Left ventricle myocardium superior (tissue), 1 donor: ENCODE measurements at regions not wholly inside any gene's neighbourhood (a gene's known extent, or its start where the extent isn't known, plus 50 kb on each side); places are given as distances from the start of the nearest gene placed in this dataset.

ENCODE experiments used
- ATAC-seq: fragments of 200-7000 bp; cut with Tn5 transposase; one replicate; pipeline ENCODE4 v1.9.1; 2020; ENCODE audit warnings: mild to moderate bottlenecking, moderate library complexity
- DNase-seq: peaks from one replicate; pipeline ENCODE4 v3.0.0-alpha.2; 2020
- intact Hi-C: fragments of 100-400 bp; cut with micrococcal nuclease; formaldehyde crosslinking; loops from one replicate; pipeline ENCODE4 v1.11.0; 2022
- donor health status: DM: no; HTN: yes; CAD: no; lungs with severe emphysema.

DNA sequence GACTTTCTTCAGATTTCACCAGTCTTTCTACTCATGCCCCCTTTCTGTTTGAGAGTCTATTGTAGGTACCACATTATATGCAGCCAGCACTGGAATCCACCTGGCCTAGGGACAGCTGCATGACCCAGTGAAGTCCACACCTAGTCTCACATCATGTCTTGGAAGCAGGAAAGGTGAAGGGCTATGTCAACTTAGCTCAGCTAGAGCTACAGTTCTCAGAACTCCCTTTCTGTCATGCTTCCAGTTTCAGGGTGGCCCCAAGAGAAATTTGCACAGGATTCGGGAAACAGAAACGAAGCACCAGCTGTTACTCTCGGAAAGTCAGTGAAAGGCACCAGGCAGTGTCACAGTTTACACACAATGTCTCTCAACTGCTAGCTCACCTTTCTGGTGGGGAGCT is 51.6 kb upstream of the NLRP1 start:
- intact Hi-C loops = no loop called here
- ATAC-seq = no peak
- DNase-seq = no peak

DNA sequence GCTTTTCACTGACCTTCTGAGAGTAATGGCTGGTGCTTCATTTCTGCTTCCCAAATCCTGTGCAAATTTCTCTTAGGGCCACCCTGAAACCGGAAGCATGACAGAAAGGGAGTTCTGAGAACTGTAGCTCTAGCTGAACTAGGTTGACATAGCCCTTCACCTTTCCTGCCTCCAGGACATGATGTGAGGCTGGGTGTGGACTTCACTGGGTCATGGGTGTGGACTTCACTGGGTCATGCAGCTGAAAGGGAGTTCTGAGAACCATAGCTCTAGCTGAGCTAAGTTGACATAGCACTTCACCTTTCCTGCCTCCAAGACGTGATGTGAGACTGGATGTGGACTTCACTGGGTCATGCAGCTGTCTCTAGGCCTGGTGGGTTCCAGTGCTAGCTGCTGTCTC is 54.3 kb upstream of the NLRP1 start:
- ATAC-seq = no peak
- DNase-seq = no peak
- intact Hi-C loops = no loop called here

DNA sequence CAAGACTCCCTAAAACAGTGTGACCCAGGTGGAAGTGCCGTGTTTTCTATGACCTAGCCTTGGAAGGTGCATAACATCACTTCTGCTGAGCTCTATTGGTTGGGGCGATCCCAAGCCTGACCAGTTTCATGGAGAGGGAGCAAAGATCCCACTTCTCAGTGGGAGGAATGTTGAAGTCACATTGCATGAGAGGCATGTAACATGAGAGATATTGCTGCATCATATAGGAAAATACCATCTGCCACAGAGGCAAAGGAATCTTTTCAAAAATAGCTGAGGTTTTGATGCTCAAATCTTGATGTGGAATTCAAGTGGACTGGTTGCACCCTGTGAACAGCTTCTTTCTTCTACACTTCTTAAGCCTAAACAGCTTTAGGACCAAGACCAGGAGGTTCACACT is 56.4 kb upstream of the NLRP1 start:
- intact Hi-C loops = no loop called here
- DNase-seq (no peak), ATAC-seq (no peak)

DNA sequence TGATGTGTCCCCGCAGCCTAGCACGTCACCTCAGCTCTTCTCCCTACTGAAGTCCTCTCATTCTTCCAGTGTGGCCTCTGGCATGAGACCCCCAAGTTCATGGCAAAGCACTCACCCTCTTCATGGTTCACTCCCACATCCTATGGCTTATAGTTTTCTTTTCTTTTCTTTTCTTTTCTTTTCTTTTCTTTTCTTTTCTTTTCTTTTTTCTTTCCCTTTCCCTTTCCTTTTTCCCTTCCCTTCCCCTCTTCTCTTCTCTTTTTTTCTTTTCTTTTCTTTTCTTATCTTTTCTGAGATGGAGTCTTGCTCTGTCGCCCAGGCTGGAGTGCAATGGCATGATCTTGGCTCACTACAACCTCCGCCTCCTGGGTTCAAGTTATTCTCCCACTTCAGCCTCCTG is 58.4 kb upstream of the NLRP1 start:
- intact Hi-C loops = no loop called here
- DNase-seq (no peak), ATAC-seq (no peak)

DNA sequence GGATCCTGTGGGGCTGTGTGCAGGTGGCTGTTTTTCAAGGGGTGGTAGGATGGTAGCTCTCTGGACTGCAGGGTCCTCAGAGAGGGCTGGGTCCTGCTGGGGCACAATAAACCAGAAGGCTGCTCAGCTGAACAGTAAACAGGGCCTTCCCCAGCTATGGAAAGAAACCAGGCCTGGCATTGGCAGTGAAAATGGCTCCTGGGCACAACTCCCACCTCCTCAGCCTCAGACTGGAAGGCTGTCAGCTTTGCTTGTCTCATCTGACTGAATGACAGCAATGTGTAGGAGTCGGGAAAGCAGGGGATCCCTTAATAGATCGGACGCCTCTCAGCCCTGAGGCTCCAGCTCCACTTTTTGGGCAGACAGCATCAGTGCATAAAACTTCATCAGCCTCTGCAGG is 59.8 kb upstream of the NLRP1 start:
- intact Hi-C loops = no loop called here
- DNase-seq (no peak), ATAC-seq (no peak)

DNA sequence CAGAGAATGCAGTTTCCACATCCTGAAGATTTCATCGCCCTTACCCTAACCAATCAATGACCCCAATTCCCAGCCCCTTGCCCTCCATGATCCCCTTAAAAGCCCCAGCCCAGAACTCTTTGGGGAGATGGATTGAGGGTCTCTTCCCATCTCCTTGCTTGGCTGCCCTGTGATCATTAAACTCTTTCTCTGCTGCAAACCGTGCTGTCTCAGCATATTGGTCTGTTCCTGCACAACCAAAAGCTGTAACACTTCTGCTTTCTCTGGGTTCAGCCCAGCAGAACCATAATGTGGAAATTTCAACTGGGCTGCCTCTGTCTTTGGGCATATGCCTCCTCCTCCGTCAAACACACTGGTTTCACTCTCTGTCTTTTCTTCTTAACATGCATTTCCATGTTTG is 67.0 kb upstream of the NLRP1 start:
- ATAC-seq = no peak

DNA sequence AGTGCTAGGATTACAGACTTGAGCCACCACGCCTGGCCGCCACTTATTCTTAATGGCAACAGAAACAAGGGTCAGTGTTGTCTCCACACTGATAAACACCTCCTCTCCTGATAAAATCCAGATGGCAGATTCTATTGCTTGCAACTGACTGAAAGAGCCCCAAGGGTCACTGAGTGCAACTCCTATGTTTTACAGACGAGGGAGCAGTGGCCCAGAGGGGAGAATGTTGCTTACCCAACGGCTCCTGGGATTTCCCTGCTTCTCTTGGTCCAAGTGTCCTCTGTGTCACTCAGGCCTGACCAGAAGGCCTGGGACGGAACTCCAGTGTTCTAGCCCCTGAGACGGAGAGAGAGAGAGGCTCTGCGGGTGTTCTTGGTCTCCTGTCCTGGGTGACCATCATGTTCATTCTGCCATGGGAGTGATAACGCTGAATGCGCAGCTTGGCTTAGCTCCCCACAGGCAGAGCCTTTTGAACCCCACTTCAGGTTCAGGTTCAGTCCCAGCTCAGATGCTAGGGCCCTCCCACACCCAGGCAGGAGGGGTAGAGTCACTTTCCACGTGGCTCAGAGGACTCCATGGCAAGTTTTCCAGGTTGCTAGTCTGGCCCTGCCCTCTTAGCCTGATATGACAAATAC is 77.3 kb upstream of the NLRP1 start:
- DNase-seq = no peak

More for the DNA sequence above, 67.0 kb upstream of the NLRP1 start:
- intact Hi-C loops = no loop called here
- DNase-seq = no peak

DNA sequence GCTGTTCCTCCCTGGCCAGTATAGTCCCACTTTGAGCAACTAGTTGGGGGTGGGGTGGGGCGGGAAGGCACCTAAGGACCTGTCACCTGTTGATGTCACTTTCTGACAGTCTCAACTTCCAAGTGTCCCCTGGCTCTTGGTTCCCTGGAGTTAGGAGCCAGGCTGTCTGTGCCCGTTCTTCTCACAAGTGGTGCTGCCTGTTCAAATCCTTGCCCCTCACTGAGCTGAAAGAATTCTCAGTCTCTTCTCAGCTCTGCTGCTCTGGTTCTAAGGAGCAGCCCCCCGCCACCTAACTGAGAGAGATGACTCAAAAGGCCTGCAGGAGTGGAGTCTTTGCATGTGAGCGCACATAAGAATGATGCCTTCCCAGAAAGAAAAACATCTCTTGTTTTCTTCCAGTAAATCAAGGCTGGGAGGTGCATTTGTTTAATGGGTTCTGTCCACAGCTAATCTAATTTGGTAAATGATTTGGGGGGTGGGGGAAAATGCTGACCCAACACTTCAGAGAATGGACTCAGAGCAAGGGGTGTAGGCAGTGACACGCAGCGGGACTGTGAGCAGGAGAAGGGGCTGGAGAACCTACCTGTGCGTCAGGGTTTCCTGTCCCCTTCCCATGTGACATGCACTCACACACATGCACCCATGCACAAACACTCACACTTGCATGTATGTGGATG is 78.2 kb upstream of the NLRP1 start:
- intact Hi-C loops = no loop called here
- no peak for ATAC-seq
- DNase-seq = no peak

More for the DNA sequence above, 77.3 kb upstream of the NLRP1 start:
- ATAC-seq = no peak
- intact Hi-C loops = no loop called here

DNA sequence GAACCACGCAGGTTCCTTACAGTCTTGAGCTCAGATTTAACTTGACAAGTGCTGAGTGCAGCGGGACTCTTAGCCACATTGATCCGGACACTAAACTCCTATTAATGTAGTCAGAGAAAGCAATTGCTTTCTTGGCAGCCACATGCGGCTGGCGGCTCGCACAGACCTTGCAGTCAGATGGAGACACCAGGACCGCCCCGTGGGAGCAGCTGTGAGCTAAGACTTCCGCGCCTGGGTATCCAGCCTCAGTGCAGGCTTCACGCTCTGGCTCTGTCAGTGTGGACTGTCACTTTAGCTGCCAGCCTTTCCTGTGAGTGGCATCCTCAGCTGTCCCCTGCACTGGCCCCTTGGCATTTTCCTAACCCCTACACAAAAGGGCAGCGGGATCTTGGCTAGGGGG is 80.9 kb upstream of the NLRP1 start:
- intact Hi-C loops = no loop called here
- ATAC-seq (no peak), DNase-seq (no peak)

DNA sequence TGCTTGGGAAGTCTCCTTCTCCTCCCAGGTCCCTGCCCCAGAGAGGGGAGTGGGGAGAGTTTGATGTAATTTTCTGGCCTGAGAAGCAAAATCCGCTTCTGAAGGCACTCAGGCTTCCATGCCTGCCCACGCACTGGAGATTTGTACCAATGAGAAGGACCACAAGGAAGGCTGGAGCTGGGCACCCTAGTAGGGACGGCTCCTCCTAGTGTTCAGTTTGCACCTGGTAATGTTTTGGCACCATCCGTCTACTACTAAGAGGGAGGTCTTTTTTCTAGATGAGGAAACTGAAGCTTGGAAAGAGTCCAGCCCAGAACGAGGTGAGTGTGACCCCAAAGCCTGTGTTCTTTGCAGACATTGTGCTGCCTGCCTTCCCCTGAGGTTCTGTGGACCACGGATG is 83.6 kb upstream of the NLRP1 start:
- intact Hi-C loops = no loop called here
- no peak for ATAC-seq
- no peak for DNase-seq

DNA sequence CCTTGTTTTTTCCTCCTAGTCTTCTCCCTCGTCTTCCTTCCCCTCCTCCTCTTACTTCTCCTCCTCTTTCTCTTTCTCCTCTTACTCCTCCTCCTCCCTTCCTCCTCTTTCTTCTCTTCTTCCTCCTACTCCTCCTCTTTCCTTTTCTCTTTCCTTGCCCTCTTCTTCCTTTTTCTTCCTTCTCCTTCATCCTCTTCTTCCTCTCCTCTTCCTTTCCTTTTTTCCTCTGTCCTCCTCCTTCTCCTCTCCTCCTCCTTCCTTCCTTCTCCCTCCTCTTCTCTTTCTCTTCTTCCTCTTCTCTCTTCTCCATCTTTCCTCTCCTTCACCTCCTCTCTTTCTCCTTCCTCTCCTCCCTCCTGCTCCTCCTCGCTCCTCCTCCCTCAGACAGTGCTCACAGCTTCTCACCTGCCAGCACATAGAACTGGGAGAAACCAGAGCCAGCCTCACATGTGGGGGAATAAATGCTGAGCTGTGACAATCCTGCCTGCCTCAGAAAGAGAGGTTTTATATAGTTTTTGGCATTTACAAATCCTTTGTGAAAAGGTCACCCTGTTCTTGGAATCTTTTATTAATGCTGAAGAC is 84.3 kb upstream of the NLRP1 start:
- DNase-seq (no peak), ATAC-seq (no peak)
- intact Hi-C loops = no loop called here

DNA sequence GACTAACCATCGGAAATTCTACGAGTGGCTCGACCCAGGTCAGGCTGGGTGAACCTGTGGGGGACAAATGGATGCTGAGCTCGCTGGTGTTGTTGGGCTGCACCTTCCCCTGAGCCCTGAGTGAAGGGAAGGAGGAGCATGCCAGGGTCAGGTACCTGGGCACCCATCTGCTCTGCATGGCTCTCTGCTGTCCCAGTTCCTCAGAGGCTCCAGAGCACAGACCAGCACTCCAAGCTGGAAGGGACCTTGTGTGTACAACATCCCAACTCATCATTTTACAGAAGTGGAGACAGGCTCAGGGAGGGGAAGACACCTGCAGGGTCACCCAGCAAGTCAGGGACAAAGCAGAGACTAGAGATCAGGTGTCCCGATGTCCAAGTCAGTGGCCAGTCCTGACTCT is 84.9 kb upstream of the NLRP1 start:
- no peak for ATAC-seq
- DNase-seq = no peak
- intact Hi-C loops = no loop called here

DNA sequence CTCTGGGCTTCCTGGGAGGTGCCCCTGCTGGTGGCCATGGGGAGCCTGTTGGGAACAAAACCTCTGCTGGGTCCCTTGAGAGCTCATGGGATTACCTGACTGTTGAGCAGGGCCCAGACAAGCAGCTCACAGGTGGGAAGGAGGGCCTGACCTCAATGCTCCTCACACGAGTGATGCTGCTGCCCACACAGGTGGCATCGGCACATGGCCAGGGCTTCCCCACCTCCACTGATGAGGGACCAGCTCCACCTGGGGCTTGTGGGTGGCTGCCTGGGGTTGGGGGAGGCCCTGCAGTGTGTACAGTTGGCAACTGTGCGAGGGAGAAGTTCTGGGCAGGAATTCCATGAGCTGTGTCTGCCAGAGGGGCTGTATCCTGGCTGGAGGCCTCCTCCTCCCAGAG is 87.8 kb upstream of the NLRP1 start:
- no peak for ATAC-seq
- no peak for DNase-seq
- intact Hi-C loops = no loop called here

DNA sequence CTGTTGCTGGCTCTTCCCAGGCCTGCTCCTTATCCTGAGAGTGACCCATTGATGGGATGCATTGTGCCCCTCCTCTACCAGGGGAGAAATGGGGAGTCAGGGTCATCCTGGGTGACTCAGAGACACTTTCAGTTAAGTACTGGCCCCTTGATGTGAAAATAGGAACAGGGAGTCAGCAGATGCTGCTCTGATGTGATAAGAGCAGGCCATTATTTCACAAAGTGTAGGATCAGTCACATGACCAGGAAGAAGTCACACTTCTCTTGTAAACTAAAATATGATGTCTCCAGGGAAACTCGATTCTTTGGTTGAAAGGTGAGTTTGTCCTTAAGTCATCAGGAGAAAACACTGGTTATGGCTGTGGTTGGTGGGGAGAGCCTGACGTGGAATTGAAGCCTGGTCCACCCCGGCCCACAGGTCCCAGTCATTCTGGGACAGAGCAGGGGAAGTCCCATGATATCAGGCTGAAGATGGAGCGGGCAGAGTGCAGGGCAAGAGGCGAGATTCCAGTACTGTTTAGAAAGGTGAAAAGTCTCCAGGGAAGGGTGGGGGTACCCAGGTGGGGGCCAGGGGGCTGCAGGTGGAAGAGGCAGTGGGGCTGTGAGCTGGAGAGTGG is 88.6 kb upstream of the NLRP1 start:
- DNase-seq = no peak
- no peak for ATAC-seq
- intact Hi-C loops = no loop called here

DNA sequence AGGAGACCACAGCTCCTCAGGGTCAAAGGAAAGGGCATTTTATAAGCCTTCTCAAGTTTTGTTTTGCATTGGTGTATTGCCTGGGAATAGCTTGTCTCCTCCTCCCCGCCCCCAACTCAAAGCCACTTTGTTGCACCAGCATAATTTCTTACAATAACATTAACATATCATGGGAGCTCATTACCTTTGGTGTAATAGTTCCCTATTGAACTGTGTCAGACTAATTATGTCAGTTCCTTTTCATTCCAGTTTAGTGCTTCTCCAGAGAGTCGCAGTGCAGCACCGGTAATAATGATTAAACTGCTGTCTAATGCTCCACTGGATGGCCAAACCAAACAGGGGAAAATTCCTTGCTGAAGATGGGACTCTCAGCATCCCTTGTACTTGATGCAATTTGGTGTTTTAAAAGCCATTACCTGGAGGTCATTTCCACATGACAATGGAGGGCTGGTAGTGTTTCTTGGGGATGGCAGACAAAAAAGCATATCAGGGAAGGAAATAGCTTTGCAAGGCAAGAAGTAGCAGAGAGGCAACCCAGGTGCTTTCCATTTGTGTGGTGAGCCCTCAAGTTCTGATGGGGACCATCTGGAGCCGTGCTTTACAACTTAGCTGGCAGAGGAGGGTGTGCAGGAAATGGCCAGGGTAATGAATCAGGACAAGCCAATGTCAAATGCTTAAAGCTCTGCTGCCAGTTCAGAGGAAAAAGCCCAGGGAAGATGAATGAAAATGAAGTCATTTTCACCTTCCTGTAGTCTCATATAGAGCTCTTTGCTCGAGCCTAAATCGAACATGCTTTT is 91.5 kb upstream of the NLRP1 start:
- no peak for ATAC-seq
- intact Hi-C loops = no loop called here
- no peak for DNase-seq

DNA sequence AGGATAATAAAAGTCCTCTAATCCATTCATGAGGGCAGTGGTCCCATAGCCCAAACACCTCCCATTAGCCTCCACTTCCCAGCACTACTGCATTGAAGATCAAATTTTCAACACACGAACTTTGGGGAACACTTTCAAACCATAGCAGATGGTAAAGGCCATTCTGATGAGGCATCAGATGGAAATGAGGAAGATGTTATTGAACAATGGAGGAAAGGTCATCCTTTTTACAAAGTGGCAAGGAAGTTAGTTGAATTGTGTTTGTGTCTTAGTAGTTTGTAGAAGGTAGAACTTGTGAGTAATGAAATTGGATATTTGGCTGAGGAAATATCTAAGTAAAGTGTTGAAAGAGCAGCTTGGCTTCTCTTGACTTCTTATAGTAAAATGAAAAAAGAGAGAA is 93.3 kb upstream of the NLRP1 start:
- no peak for DNase-seq
- intact Hi-C loops = no loop called here
- no peak for ATAC-seq

DNA sequence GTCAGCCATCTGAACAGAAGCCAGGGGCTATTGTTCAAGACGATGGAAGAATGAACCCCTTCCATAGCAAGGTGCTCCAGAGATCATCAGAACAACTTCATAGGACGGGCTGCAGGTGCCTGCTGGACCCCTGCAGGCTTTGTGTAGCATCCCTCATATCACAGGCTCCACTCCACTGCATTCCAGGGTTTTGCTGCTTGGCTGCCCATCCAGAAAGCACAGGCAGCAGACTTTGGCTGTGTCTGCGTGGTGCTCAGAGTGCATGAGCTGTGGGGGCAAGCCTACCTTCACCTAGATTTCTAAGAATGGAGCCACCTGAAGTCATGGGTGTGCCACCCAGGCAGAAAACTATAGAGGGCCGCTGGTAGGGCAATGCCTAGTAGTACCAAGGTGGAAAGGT is 93.9 kb upstream of the NLRP1 start:
- no peak for DNase-seq
- ATAC-seq = no peak

DNA sequence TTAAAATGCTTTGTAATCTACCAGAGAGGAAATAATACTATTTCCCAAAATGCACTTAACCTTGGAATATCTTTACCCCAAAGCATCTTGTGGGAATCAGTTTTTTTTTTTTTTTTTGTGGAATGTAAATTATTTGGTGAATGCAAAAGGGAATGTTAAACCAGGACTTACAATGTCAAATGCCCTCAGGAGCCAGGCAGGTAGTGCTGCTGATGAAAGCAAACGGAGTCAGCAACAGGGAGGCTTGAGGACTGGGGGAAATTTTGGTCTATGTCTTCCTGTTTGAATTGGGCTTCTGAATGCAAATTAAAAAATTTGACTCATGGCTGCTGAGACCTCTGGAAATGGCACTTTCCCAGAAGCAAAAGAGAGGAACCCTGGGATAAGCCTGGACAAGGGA is 96.5 kb upstream of the NLRP1 start:
- ATAC-seq = no peak
- DNase-seq = no peak
- intact Hi-C loops = no loop called here

More for the DNA sequence above, 93.9 kb upstream of the NLRP1 start:
- intact Hi-C loops = no loop called here

DNA sequence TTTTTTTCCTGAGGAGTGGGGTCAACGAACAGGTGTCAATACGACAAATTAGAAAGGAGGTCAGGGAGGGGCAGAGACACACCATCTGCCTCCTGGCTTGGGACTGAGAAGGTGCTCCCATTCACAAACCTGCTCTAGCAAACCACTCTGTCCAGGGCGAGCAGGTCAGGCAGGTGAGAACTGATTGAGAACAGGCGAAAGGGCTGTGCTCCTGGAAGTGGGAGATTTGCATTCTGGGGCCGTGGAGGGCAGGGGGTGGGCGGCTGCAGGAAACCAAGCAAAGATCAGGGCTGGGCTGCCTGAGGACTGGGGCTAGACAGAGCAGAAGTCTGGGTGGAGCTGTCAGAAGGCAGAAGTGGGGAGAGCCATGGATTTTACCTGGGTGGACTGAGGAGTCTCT is 98.9 kb upstream of the NLRP1 start:
- intact Hi-C loops = no loop called here
- ATAC-seq (no peak), DNase-seq (no peak)

DNA sequence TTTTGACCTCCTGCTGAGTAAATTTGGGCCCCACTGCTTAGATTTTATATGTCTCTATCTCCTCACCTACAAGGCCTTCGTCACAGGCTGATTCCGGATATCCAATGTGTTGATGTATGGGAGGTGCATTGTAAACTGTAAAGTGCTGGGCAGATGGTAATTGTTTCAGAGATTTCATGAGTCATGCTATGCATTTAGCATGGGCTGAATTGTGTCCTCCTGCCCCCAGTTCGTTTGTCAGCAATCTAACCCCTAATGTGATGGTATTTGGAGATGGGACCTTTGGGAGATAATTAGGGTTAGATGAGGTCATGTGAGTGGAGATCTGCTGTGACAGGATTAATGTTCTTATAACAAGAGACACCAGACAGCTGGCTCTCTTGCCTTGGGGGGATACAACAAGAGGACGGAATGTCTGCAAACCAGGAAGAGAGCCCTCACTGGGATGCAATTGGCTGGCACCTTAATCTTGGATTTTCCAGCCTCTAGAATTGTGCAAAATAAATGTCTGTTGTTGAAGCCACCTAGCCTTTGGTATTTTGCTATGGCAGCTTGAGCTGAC is 101.8 kb upstream of the NLRP1 start:
- intact Hi-C loops = no loop called here
- DNase-seq (no peak), ATAC-seq (no peak)
